Sigmoid colon (tissue), 6 donors: ENCODE measurements at regions not wholly inside any gene's neighbourhood (a gene's known extent, or its start where the extent isn't known, plus 50 kb on each side); places are given as distances from the start of the nearest gene placed in this dataset.

ENCODE experiments used
- DNase-seq: peaks from one replicate; pipeline ENCODE4 v3.0.0-alpha.2; 2019
- H3K27ac ChIP-seq, 4 donors: fragments of 200-600 bp; sonication (generic); one replicate each; pipeline ENCODE4 v1.5.1; 2016 to 2019; ENCODE audit warnings: mild to moderate bottlenecking in 1 of 4
- H3K27me3 ChIP-seq, 3 donors: fragments of 200-600 bp; sonication (generic); one replicate each; pipeline ENCODE4 v1.5.1; 2019; ENCODE audit warnings: mild to moderate bottlenecking in 1 of 3
- H3K36me3 ChIP-seq, 4 donors: fragments of 200-600 bp; sonication (generic); one replicate each; pipeline ENCODE4 v1.5.1; 2016 to 2019
- H3K4me1 ChIP-seq, 4 donors: fragments of 200-600 bp; sonication (generic); one replicate each; pipeline ENCODE4 v1.5.1; 2017 to 2019
- H3K4me3 ChIP-seq, 4 donors: fragments of 200-600 bp; sonication (generic); one replicate each; pipeline ENCODE4 v1.5.1; 2017 to 2019; ENCODE audit warnings: mild to moderate bottlenecking in 2 of 4, moderate library complexity in 1 of 4
- H3K9me3 ChIP-seq, 4 donors: fragments of 200-600 bp in 3 of 4; sonication (generic) in 3 of 4; one replicate each; pipeline versions ENCODE4 v1.5.1 to v1.6.1; 2013 to 2019
- EP300 ChIP-seq, 4 donors: sonication (generic); formaldehyde crosslinking; IDR thresholded peaks; one replicate each; pipeline ENCODE4 v1.6.1; 2017; ENCODE audit warnings: antibody characterized with exemption in 4 of 4
- POLR2A ChIP-seq, 2 donors: fragments of 450-650 bp; IDR thresholded peaks; one replicate each; pipeline ENCODE4 v1.6.1; 2016; ENCODE audit warnings: antibody characterized with exemption in 2 of 2, mild to moderate bottlenecking in 2 of 2, moderate library complexity in 2 of 2
- POLR2AphosphoS5 ChIP-seq, 4 donors: sonication (generic); formaldehyde crosslinking; IDR thresholded peaks; one replicate each; pipeline ENCODE4 v1.6.1; 2017; ENCODE audit warnings: antibody characterized with exemption in 4 of 4
- WGBS, 2 donors: extraction: QIAGEN DNeasy Blood & Tissue Kit; methylation state at CpG; one replicate each; pipeline ENCODE4 v1.1.7; 2013; 5-methylcytosine and 5-hydroxymethylcytosine counted together
- intact Hi-C: fragments of 100-400 bp; cut with DNase I; formaldehyde crosslinking; loops from one replicate; pipeline ENCODE4 v1.15.1; 2023
- TF ChIP-seq, protein P1 (sequence below), 4 experiments: fragments of 450-650 bp in 3 of 4; fragments of 200-600 bp in 1 of 4; IDR thresholded peaks; one replicate each; pipeline ENCODE4 v1.5.1; 2016 to 2019; ENCODE audit warnings: antibody characterized with exemption in 4 of 4, mild to moderate bottlenecking in 3 of 4, moderate library complexity in 2 of 4
- donor health status: healthy with polysubstance abuse.
- donor health status: healthy.

DNA sequence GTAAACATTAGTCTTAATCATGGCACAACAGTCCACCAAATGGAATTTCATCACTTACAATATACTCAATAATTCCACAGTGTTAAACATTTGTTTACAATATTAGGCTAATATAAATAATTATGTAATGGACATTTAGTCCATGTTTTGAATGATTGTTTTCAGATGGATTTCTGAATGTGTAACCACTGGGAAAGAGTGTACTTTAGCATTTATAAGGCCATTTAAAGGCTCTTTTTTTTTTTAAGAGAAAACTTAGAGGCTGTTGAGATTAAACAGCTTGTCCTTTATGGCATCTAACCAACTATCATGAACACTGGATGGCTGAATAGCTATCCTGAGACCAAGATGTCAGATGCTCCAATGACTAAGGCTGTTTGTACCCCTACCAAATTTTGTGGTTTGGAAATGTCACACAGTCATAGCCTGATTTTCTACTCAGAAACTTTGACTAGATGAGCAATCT, 248.3 kb upstream of the GLI3 start:
- intact Hi-C loops = loop anchor here (5.0 kb wide), 2 partner anchors 33 to 87 kb away; no protein-coding TSS in a partner anchor
- Histone ChIP-seq H3K4me1 (peaks cover 0 to 59% (median 43%) of the 10 kb centered on the region in 4 donors), H3K36me3 (no peaks in the 10 kb centered on the region), H3K9me3 (no peaks in the 10 kb centered on the region), H3K4me3 (no peak overlapping the region), H3K27me3 (no peaks in the 10 kb centered on the region), H3K27ac (peak overlapping the region in 3 of 4 donors; percentile 62 to 68 (median 65))
- DNase-seq = no peak
- TF ChIP-seq EP300 (IDR thresholded peaks at IDR 0.05) (peak in 1 of 4 donors; percentile 13), POLR2AphosphoS5 (IDR thresholded peaks at IDR 0.05) (peak; percentile 28 to 76 (median 66)), POLR2A (IDR thresholded peaks at IDR 0.05) (no peak)
- TF ChIP-seq, protein P1, sequence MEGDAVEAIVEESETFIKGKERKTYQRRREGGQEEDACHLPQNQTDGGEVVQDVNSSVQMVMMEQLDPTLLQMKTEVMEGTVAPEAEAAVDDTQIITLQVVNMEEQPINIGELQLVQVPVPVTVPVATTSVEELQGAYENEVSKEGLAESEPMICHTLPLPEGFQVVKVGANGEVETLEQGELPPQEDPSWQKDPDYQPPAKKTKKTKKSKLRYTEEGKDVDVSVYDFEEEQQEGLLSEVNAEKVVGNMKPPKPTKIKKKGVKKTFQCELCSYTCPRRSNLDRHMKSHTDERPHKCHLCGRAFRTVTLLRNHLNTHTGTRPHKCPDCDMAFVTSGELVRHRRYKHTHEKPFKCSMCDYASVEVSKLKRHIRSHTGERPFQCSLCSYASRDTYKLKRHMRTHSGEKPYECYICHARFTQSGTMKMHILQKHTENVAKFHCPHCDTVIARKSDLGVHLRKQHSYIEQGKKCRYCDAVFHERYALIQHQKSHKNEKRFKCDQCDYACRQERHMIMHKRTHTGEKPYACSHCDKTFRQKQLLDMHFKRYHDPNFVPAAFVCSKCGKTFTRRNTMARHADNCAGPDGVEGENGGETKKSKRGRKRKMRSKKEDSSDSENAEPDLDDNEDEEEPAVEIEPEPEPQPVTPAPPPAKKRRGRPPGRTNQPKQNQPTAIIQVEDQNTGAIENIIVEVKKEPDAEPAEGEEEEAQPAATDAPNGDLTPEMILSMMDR (IDR thresholded peaks at IDR 0.05) = no peak

DNA sequence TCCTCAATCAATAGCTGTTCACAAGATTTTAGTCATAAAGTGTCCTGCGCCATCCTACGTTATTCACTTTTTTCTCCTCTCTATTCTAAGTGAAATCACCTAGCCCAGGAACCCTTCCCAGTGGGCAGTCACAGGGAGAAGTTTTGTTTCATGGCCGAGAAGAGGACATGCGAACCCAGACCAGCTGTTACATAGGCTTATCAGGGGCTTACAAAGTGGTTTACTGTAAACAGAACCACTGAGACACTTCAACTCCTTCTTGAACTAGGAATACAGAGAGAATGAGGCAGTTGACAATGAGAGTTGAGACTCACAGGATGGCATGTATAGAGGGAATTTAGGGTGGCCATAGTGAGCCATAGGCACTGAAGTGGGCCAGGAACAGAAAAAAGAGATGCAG, 246.9 kb upstream of the GLI3 start:
- peaks cover 0 to 61% (median 46%) of the 10 kb centered on the region in 4 donors for H3K4me1 ChIP-seq
- intact Hi-C loops = no loop called here
- no peaks in the 10 kb centered on the region for H3K36me3 ChIP-seq
- 78 to 86% methylated on average over 4 of the region's 4 CpGs for WGBS, 2 donors
- peak overlapping the region in 3 of 4 donors; percentile 62 to 68 (median 65) for H3K27ac ChIP-seq
- no peak overlapping the region for H3K4me3 ChIP-seq
- TF ChIP-seq POLR2A (IDR thresholded peaks at IDR 0.05) (no peak), POLR2AphosphoS5 (IDR thresholded peaks at IDR 0.05) (no peak)
- TF ChIP-seq, protein P1 (IDR thresholded peaks at IDR 0.05) = no peak
- DNase-seq = no peak
- H3K9me3 ChIP-seq = no peaks in the 10 kb centered on the region
- no peaks in the 10 kb centered on the region for H3K27me3 ChIP-seq

DNA sequence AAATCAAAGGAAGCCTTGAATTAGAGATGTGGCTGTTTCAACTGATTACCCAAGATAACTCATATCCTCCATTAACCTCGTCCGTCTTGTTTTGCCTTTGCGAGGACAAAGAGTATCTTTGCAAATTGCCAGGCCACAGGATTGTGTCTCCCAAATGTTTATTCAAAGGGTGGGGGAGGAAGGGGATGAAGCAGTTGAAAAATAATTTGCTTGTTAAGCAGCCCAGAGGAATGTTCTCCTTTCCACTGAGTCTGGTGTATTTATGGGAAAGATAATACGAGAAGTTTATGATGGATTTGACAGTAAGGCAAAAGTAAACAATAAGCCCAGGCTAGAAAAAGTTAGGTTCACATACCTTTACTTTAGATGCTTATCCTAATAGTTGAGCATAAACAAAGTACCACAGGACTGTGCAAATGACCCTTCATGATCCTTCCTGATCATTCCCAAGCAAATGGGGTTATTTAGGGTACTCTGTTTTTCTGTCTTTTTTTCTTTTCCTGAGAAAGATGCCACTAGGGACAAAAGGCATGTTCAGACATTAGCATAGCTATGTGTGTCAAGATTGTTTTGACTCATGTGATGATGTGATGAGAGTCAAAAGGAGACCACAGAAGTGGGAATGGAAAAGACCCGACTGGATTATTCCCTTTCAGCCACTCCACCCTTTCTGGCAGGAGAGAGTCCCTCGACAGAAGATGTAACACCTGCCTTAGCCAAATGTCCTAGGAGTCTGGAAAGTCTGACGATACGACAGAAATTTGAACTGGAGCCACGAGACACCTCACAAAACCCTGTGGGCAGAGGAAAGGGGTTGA, 243.0 kb upstream of the GLI3 start:
- TF ChIP-seq POLR2AphosphoS5 (IDR thresholded peaks at IDR 0.05) = peak in 3 of 4 donors; percentile 42 to 59 (median 42)
- TF ChIP-seq, protein P1 (IDR thresholded peaks at IDR 0.05) = no peak
- TF ChIP-seq EP300 (IDR thresholded peaks at IDR 0.05) = peak in 2 of 4 donors; percentile 5 to 37
- TF ChIP-seq POLR2A (IDR thresholded peaks at IDR 0.05) = no peak
- Histone ChIP-seq H3K4me1 (peaks cover 0 to 44% (median 27%) of the 10 kb centered on the region in 4 donors), H3K9me3 (no peaks in the 10 kb centered on the region), H3K4me3 (no peak overlapping the region), H3K36me3 (no peaks in the 10 kb centered on the region), H3K27me3 (no peaks in the 10 kb centered on the region), H3K27ac (peak overlapping the region; percentile 51 to 75 (median 66))
- intact Hi-C loops = no loop called here
- 47 to 63% methylated on average over 9 of the region's 9 CpGs for WGBS, 2 donors
- DNase-seq = no peak

DNA sequence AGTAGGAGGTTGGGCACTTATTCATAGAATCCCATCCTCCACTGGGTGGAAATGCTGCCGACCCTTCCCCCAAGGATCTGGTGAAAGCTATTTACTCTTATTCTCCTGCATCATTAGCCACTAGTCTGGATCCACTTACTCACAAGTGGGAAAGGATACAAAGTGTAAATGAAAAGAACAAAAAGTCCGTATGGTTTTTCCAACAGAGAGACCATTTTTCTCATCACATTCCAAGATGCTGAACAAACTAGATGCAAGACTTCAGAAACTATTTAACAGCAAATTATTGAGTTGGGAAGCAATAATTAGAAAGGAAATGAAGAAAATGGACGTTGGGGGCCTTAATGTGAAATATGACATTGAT, 242.4 kb upstream of the GLI3 start:
- intact Hi-C loops = no loop called here
- TF ChIP-seq EP300 (IDR thresholded peaks at IDR 0.05) (no peak), POLR2AphosphoS5 (IDR thresholded peaks at IDR 0.05) (no peak), POLR2A (IDR thresholded peaks at IDR 0.05) (no peak)
- TF ChIP-seq, protein P1 (IDR thresholded peaks at IDR 0.05) = no peak
- DNase-seq = no peak
- H3K36me3 ChIP-seq = no peaks in the 10 kb centered on the region
- H3K4me1 ChIP-seq = peaks cover 0 to 38% (median 22%) of the 10 kb centered on the region in 4 donors
- no peaks in the 10 kb centered on the region for H3K27me3 ChIP-seq
- no peaks in the 10 kb centered on the region for H3K9me3 ChIP-seq
- peak overlapping the region; percentile 51 to 75 (median 66) for H3K27ac ChIP-seq
- WGBS, 2 donors = 52 to 53% methylated on average over 3 of the region's 3 CpGs
- H3K4me3 ChIP-seq = no peak overlapping the region
